ENCODE measurements at regions not wholly inside any gene's neighbourhood (a gene's known extent, or its start where the extent isn't known, plus 50 kb on each side); places are given as distances from the start of the nearest gene placed in this dataset.

- Histone ChIP-seq H3K4me1 (ENCODE audit: insufficient read depth, poor library complexity, severe bottlenecking) (peaks cover 40% of the 10 kb centered on the region), H3K9me3 (ENCODE audit: severe bottlenecking) (no peaks in the 10 kb centered on the region), H3K4me3 (ENCODE audit: severe bottlenecking) (no peak overlapping the region), H3K27me3 (ENCODE audit: insufficient read depth, poor library complexity, severe bottlenecking) (no peaks in the 10 kb centered on the region), H3K36me3 (ENCODE audit: low read depth) (no peaks in the 10 kb centered on the region), H3K27ac (ENCODE audit: poor library complexity, severe bottlenecking) (peak overlapping the region; percentile 0)
- ATAC-seq (ENCODE audit: low read depth) (no peak), DNase-seq (ENCODE audit: low spot score) (no peak)
- no peak for TF ChIP-seq CTCF (IDR thresholded peaks at IDR 0.05; ENCODE audit: poor library complexity, severe bottlenecking)
Measured at GRCh38 chr2:19579461-19579860, 221.0 kb upstream of the OSR1 start.

GRCh38 chr2:19577723-19578122, 219.3 kb upstream of the OSR1 start:
- peak; percentile 74 for ATAC-seq (ENCODE audit: low read depth)
- Histone ChIP-seq H3K4me3 (ENCODE audit: severe bottlenecking) (no peak overlapping the region), H3K36me3 (ENCODE audit: low read depth) (no peaks in the 10 kb centered on the region), H3K9me3 (ENCODE audit: severe bottlenecking) (no peaks in the 10 kb centered on the region), H3K27ac (ENCODE audit: poor library complexity, severe bottlenecking) (peak overlapping the region; percentile 71), H3K4me1 (ENCODE audit: insufficient read depth, poor library complexity, severe bottlenecking) (peaks cover 43% of the 10 kb centered on the region), H3K27me3 (ENCODE audit: insufficient read depth, poor library complexity, severe bottlenecking) (no peaks in the 10 kb centered on the region)
- DNase-seq (ENCODE audit: low spot score): no peak
- no peak for TF ChIP-seq CTCF (IDR thresholded peaks at IDR 0.05; ENCODE audit: poor library complexity, severe bottlenecking)

GRCh38 chr2:19576411-19576810, 218.0 kb upstream of the OSR1 start:
- Histone ChIP-seq H3K27ac (ENCODE audit: poor library complexity, severe bottlenecking) (peak overlapping the region; percentile 71), H3K4me3 (ENCODE audit: severe bottlenecking) (no peak overlapping the region), H3K4me1 (ENCODE audit: insufficient read depth, poor library complexity, severe bottlenecking) (peaks cover 43% of the 10 kb centered on the region), H3K36me3 (ENCODE audit: low read depth) (no peaks in the 10 kb centered on the region), H3K27me3 (ENCODE audit: insufficient read depth, poor library complexity, severe bottlenecking) (no peaks in the 10 kb centered on the region), H3K9me3 (ENCODE audit: severe bottlenecking) (no peaks in the 10 kb centered on the region)
- TF ChIP-seq CTCF (IDR thresholded peaks at IDR 0.05; ENCODE audit: poor library complexity, severe bottlenecking): no peak
- ATAC-seq (ENCODE audit: low read depth): peak; percentile 84
- no peak for DNase-seq (ENCODE audit: low spot score)

- Histone ChIP-seq H3K4me1 (ENCODE audit: insufficient read depth, poor library complexity, severe bottlenecking) (peaks cover 43% of the 10 kb centered on the region), H3K27me3 (ENCODE audit: insufficient read depth, poor library complexity, severe bottlenecking) (no peaks in the 10 kb centered on the region), H3K9me3 (ENCODE audit: severe bottlenecking) (no peaks in the 10 kb centered on the region), H3K36me3 (ENCODE audit: low read depth) (no peaks in the 10 kb centered on the region), H3K4me3 (ENCODE audit: severe bottlenecking) (no peak overlapping the region), H3K27ac (ENCODE audit: poor library complexity, severe bottlenecking) (peak overlapping the region; percentile 71)
- no peak for DNase-seq (ENCODE audit: low spot score)
- no peak for TF ChIP-seq CTCF (IDR thresholded peaks at IDR 0.05; ENCODE audit: poor library complexity, severe bottlenecking)
- no peak for ATAC-seq (ENCODE audit: low read depth)
Measured at GRCh38 chr2:19575641-19576040, 217.2 kb upstream of the OSR1 start.

DNA sequence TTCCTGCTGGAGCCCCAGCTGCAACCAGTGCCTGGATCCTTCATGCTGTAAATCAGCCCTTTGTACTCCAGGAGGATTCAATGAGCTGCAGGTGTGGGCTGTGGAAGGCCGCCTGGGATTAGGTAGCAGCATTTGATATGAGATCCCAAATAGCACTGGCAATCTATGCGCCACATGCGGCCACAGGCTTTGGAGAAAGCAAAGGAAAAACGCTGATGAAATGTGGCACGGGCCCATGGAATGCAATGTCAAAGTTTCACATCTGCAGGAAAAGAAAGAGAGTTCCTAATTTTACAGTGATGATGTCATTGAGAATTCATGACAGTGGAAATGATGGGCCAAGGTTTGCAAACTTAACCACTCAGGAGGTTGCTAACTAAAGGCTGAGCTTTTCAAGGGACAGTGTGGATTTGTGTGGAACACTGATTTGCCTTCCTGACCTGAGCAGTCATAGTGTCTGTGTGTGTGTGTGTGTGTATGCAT, 216.4 kb upstream of the OSR1 start:
- Histone ChIP-seq H3K27me3 (ENCODE audit: insufficient read depth, poor library complexity, severe bottlenecking) (no peaks in the 10 kb centered on the region), H3K36me3 (ENCODE audit: low read depth) (no peaks in the 10 kb centered on the region), H3K4me1 (ENCODE audit: insufficient read depth, poor library complexity, severe bottlenecking) (peaks cover 43% of the 10 kb centered on the region), H3K4me3 (ENCODE audit: severe bottlenecking) (no peak overlapping the region), H3K9me3 (ENCODE audit: severe bottlenecking) (no peaks in the 10 kb centered on the region), H3K27ac (ENCODE audit: poor library complexity, severe bottlenecking) (peak overlapping the region; percentile 71)
- ATAC-seq (ENCODE audit: low read depth): no peak
- no peak for DNase-seq (ENCODE audit: low spot score)
- TF ChIP-seq CTCF (IDR thresholded peaks at IDR 0.05; ENCODE audit: poor library complexity, severe bottlenecking): no peak

All from RWPE2 (cell line).